ENCODE measurements at regions not wholly inside any gene's neighbourhood (a gene's known extent, or its start where the extent isn't known, plus 50 kb on each side); places are given as distances from the start of the nearest gene placed in this dataset.

DNA sequence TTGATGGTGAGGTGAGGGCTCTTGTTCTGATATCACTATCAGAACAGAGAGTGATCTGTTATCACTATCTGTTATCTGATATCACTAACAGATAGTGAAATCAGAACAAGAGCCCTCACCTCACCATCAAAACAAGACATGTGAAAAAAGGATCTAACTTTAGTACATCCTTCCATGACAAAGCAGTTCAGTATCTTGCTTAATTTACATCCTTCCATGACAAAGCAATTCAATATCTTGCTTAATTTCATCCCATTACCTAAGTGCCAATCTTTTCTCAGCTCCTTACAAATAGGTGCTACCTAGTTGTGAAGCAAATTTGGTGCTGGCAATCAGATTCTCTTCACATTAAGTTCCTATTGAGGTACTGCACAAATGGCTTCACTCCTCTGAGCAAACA, 1865.6 kb upstream of the FLRT2 start:
- TF ChIP-seq EP300 (IDR thresholded peaks at IDR 0.05; ENCODE audit: low read depth) = no peak
- no peak for TF ChIP-seq POLR2A (IDR thresholded peaks at IDR 0.05)
- TF ChIP-seq POLR2AphosphoS5 (IDR thresholded peaks at IDR 0.05) = no peak
- TF ChIP-seq, protein P1, sequence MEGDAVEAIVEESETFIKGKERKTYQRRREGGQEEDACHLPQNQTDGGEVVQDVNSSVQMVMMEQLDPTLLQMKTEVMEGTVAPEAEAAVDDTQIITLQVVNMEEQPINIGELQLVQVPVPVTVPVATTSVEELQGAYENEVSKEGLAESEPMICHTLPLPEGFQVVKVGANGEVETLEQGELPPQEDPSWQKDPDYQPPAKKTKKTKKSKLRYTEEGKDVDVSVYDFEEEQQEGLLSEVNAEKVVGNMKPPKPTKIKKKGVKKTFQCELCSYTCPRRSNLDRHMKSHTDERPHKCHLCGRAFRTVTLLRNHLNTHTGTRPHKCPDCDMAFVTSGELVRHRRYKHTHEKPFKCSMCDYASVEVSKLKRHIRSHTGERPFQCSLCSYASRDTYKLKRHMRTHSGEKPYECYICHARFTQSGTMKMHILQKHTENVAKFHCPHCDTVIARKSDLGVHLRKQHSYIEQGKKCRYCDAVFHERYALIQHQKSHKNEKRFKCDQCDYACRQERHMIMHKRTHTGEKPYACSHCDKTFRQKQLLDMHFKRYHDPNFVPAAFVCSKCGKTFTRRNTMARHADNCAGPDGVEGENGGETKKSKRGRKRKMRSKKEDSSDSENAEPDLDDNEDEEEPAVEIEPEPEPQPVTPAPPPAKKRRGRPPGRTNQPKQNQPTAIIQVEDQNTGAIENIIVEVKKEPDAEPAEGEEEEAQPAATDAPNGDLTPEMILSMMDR (IDR thresholded peaks at IDR 0.05) = no peak
- in situ Hi-C loops (cut with MboI; ENCODE audit: low pct_ligation_motif_present in 1 of 4, low pct_unique_long_range_greater_than_20kb in 1 of 4, low sequenced_read_pairs in 3 of 4) = no loop called here
- Histone ChIP-seq H3K9me3 (no peaks in the 10 kb centered on the region), H3K4me3 (no peak overlapping the region), H3K36me3 (no peaks in the 10 kb centered on the region), H3K4me1 (no peaks in the 10 kb centered on the region), H3K27me3 (no peaks in the 10 kb centered on the region), H3K27ac (no peak overlapping the region)
- DNase-seq = no peak
- intact Hi-C loops (cut with DNase I; ENCODE audit: low total_unique reads) = no loop called here

DNA sequence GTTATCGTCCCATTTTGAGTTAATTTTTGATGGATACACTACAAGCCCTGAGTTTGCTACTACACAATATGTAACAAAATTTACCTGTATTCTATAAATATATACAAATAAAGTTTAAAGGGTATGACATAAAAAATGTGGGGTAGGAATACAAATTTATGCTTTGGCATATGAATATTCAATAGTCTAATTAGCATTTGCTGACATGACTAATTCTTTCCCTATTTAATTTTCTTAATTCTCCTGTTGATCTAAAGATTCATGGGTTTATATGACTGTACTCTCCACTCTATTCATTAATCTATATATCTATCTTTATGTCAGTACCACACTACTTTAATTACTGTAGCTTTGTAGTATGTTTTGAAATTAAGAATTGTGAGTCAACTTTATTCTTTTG, 1840.7 kb upstream of the FLRT2 start:
- TF ChIP-seq EP300 (IDR thresholded peaks at IDR 0.05; ENCODE audit: low read depth) = no peak
- TF ChIP-seq, protein P1 (IDR thresholded peaks at IDR 0.05) = no peak
- TF ChIP-seq POLR2AphosphoS5 (IDR thresholded peaks at IDR 0.05) = no peak
- no peak for TF ChIP-seq POLR2A (IDR thresholded peaks at IDR 0.05)
- no peak overlapping the region for H3K27ac ChIP-seq
- no peaks in the 10 kb centered on the region for H3K27me3 ChIP-seq
- in situ Hi-C loops (cut with MboI; ENCODE audit: low pct_ligation_motif_present in 1 of 4, low pct_unique_long_range_greater_than_20kb in 1 of 4, low sequenced_read_pairs in 3 of 4) (no loop called here), intact Hi-C loops (cut with DNase I; ENCODE audit: low total_unique reads) (no loop called here)
- no peaks in the 10 kb centered on the region for H3K4me1 ChIP-seq
- no peak overlapping the region for H3K4me3 ChIP-seq
- H3K36me3 ChIP-seq = no peaks in the 10 kb centered on the region
- H3K9me3 ChIP-seq = peaks cover 0 to 4% of the 10 kb centered on the region in 2 donors
- WGBS, 2 donors (ENCODE audit: low coverage in 1 of 2) = 92 to 93% methylated on average over 1 of the region's 1 CpG
- DNase-seq = no peak

DNA sequence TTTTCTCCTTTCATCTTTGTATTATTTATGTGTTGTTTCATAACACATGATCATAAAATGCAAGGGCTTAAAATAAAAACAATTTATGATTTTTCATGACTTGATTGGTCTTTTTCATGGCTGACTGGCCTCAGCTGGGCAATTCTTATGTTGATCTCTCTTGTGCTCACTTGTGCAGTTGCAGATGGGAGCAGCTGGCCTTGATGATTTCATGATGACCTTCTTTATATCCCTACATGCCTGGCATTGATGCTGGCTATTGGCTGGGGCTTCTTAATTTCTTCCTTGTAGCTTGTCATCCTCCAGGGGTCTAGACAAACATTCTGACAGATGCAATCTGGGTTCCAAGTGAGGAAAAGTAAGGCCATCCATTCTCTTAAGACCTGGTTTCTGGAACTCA, 1832.8 kb upstream of the FLRT2 start:
- intact Hi-C loops (cut with DNase I; ENCODE audit: low total_unique reads) = no loop called here

DNA sequence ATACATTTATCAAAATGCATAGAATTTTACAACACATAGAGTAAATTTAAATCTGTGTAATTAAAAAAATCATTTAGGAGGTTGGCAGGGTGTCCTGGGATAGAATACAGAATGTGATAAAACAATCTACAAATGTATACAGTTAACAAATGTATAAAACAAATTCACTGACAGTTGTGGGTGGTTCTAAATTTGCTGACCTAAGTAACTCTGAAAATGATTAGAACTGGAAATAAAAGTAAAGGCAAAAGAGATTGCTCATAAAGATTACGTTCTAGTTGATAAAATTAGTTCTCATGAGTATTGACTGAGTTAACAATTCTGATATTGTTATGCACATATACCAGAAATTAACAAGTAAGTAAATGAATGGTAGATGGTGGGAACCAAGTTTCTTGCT, 1827.3 kb upstream of the FLRT2 start:
- TF ChIP-seq EP300 (IDR thresholded peaks at IDR 0.05; ENCODE audit: low read depth) (no peak), POLR2A (IDR thresholded peaks at IDR 0.05) (no peak), POLR2AphosphoS5 (IDR thresholded peaks at IDR 0.05) (no peak)
- TF ChIP-seq, protein P1 (IDR thresholded peaks at IDR 0.05) = no peak
- in situ Hi-C loops (cut with MboI; ENCODE audit: low pct_ligation_motif_present in 1 of 4, low pct_unique_long_range_greater_than_20kb in 1 of 4, low sequenced_read_pairs in 3 of 4) = no loop called here
- WGBS, 2 donors (ENCODE audit: low coverage in 1 of 2) = 52 to 67% methylated on average over 1 of the region's 1 CpG
- intact Hi-C loops (cut with DNase I; ENCODE audit: low total_unique reads) = no loop called here
- no peak for DNase-seq
- H3K9me3 ChIP-seq = no peaks in the 10 kb centered on the region
- no peak overlapping the region for H3K4me3 ChIP-seq
- no peak overlapping the region for H3K27ac ChIP-seq
- H3K27me3 ChIP-seq = no peaks in the 10 kb centered on the region
- H3K36me3 ChIP-seq = no peaks in the 10 kb centered on the region
- H3K4me1 ChIP-seq = no peaks in the 10 kb centered on the region

More for the DNA sequence above, 1832.8 kb upstream of the FLRT2 start:
- DNase-seq = no peak
- in situ Hi-C loops (cut with MboI; ENCODE audit: low pct_ligation_motif_present in 1 of 4, low pct_unique_long_range_greater_than_20kb in 1 of 4, low sequenced_read_pairs in 3 of 4) = no loop called here
- H3K27me3 ChIP-seq = no peaks in the 10 kb centered on the region
- no peak overlapping the region for H3K27ac ChIP-seq
- H3K4me3 ChIP-seq = no peak overlapping the region
- H3K4me1 ChIP-seq = no peaks in the 10 kb centered on the region
- no peaks in the 10 kb centered on the region for H3K36me3 ChIP-seq
- no peaks in the 10 kb centered on the region for H3K9me3 ChIP-seq
- TF ChIP-seq POLR2AphosphoS5 (IDR thresholded peaks at IDR 0.05) (no peak), POLR2A (IDR thresholded peaks at IDR 0.05) (no peak), EP300 (IDR thresholded peaks at IDR 0.05; ENCODE audit: low read depth) (no peak)
- TF ChIP-seq, protein P1 (IDR thresholded peaks at IDR 0.05) = no peak

Measured in transverse colon (tissue), 4 donors.